ENCODE measurements at regions not wholly inside any gene's neighbourhood (a gene's known extent, or its start where the extent isn't known, plus 50 kb on each side); places are given as distances from the start of the nearest gene placed in this dataset.
A peak's percentile ranks its signal among the peaks of the same experiment; 100 is the strongest.

- DNase-seq (ENCODE audit: low read depth, low spot score) = no peak
- in situ Hi-C loops (cut with HindIII; ENCODE audit: low sequenced_read_pairs) = no loop called here
- no peak overlapping the region for H3K4me3 ChIP-seq (ENCODE audit: low read depth, low read length)
- no peak for TF ChIP-seq CTCF (IDR thresholded peaks at IDR 0.05; ENCODE audit: low read depth, low read length)
These were observed 346.6 kb downstream of the MFSD1 start for GRCh38 chr3:159148466-159148865.

GRCh38 chr3:159149131-159149530 is 347.3 kb downstream of the MFSD1 start:
- no peak for DNase-seq (ENCODE audit: low read depth, low spot score)
- in situ Hi-C loops (cut with HindIII; ENCODE audit: low sequenced_read_pairs) = no loop called here
- no peak overlapping the region for H3K4me3 ChIP-seq (ENCODE audit: low read depth, low read length)
- no peak for TF ChIP-seq CTCF (IDR thresholded peaks at IDR 0.05; ENCODE audit: low read depth, low read length)

GRCh38 chr3:159149633-159150032 is 347.8 kb downstream of the MFSD1 start:
- TF ChIP-seq CTCF (IDR thresholded peaks at IDR 0.05; ENCODE audit: low read depth, low read length) = no peak

GRCh38 chr3:159150180-159150579 is 348.3 kb downstream of the MFSD1 start:
- H3K4me3 ChIP-seq (ENCODE audit: low read depth, low read length) = no peak overlapping the region
- in situ Hi-C loops (cut with HindIII; ENCODE audit: low sequenced_read_pairs) = no loop called here
- DNase-seq (ENCODE audit: low read depth, low spot score) = no peak
- no peak for TF ChIP-seq CTCF (IDR thresholded peaks at IDR 0.05; ENCODE audit: low read depth, low read length)

More at GRCh38 chr3:159149633-159150032, 347.8 kb downstream of the MFSD1 start:
- in situ Hi-C loops (cut with HindIII; ENCODE audit: low sequenced_read_pairs) = no loop called here
- H3K4me3 ChIP-seq (ENCODE audit: low read depth, low read length) = no peak overlapping the region
- no peak for DNase-seq (ENCODE audit: low read depth, low spot score)

GRCh38 chr3:159151130-159151529 is 349.3 kb downstream of the MFSD1 start:
- no peak for DNase-seq (ENCODE audit: low read depth, low spot score)
- TF ChIP-seq CTCF (IDR thresholded peaks at IDR 0.05; ENCODE audit: low read depth, low read length) = no peak
- in situ Hi-C loops (cut with HindIII; ENCODE audit: low sequenced_read_pairs) = no loop called here
- no peak overlapping the region for H3K4me3 ChIP-seq (ENCODE audit: low read depth, low read length)

- H3K4me3 ChIP-seq (ENCODE audit: low read depth, low read length) = no peak overlapping the region
- DNase-seq (ENCODE audit: low read depth, low spot score) = no peak
- in situ Hi-C loops (cut with HindIII; ENCODE audit: low sequenced_read_pairs) = no loop called here
- TF ChIP-seq CTCF (IDR thresholded peaks at IDR 0.05; ENCODE audit: low read depth, low read length) = no peak
These were observed 355.4 kb downstream of the MFSD1 start for GRCh38 chr3:159157275-159157674.

GRCh38 chr3:159158213-159158612 is 356.4 kb downstream of the MFSD1 start:
- peak; percentile 20 for TF ChIP-seq CTCF (IDR thresholded peaks at IDR 0.05; ENCODE audit: low read depth, low read length)
- peak; percentile 15 for DNase-seq (ENCODE audit: low read depth, low spot score)
- H3K4me3 ChIP-seq (ENCODE audit: low read depth, low read length) = no peak overlapping the region
- in situ Hi-C loops (cut with HindIII; ENCODE audit: low sequenced_read_pairs) = no loop called here
